ENCODE measurements at regions not wholly inside any gene's neighbourhood (a gene's known extent, or its start where the extent isn't known, plus 50 kb on each side); places are given as distances from the start of the nearest gene placed in this dataset.

GRCh38 chr18:39302481-39302880 lies 1736.9 kb upstream of the CELF4 start:
- no peaks in the 10 kb centered on the region for H3K36me3 ChIP-seq (ENCODE audit: control insufficient read depth in 4 of 4, insufficient read depth in 3 of 4, low read depth in 1 of 4, low read length in 3 of 4)
- no peak overlapping the region for H3K4me3 ChIP-seq (ENCODE audit: low read depth in 1 of 3, low read length in 3 of 3)
- no peaks in the 10 kb centered on the region for H3K4me1 ChIP-seq (ENCODE audit: control insufficient read depth in 4 of 4, insufficient read depth in 4 of 4, low read length in 3 of 4)
- no peak for TF ChIP-seq GABPA (IDR thresholded peaks at IDR 0.05 in 1 of 2, conservative IDR thresholded peaks at IDR 0.05 in 1 of 2)
- TF ChIP-seq REST (IDR thresholded peaks at IDR 0.05) = no peak
- TF ChIP-seq FOXA1 (IDR thresholded peaks at IDR 0.05) = no peak
- no peak for TF ChIP-seq RAD21 (IDR thresholded peaks at IDR 0.05)
- TF ChIP-seq EGR1 (IDR thresholded peaks at IDR 0.05; ENCODE audit: low read depth in 2 of 2) = no peak
- no peak for TF ChIP-seq JUND (IDR thresholded peaks at IDR 0.05)
- TF ChIP-seq HNF4G (IDR thresholded peaks at IDR 0.05) = no peak
- no peak for TF ChIP-seq NR2F2 (IDR thresholded peaks at IDR 0.05)
- TF ChIP-seq RXRA (IDR thresholded peaks at IDR 0.05) = no peak
- TF ChIP-seq, protein P1, sequence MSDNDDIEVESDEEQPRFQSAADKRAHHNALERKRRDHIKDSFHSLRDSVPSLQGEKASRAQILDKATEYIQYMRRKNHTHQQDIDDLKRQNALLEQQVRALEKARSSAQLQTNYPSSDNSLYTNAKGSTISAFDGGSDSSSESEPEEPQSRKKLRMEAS (IDR thresholded peaks at IDR 0.05) = no peak
- no peak for TF ChIP-seq YY1 (IDR thresholded peaks at IDR 0.05)
- TF ChIP-seq FOXA2 (IDR thresholded peaks at IDR 0.05) = no peak
- no peak for TF ChIP-seq HNF4A (conservative IDR thresholded peaks at IDR 0.05)
- no peaks in the 10 kb centered on the region for H3K27me3 ChIP-seq (ENCODE audit: control insufficient read depth in 4 of 4, insufficient read depth in 4 of 4, low read length in 3 of 4)
- H3K9me3 ChIP-seq (ENCODE audit: control insufficient read depth in 4 of 4, low read length in 3 of 4) = peaks cover 0 to 2% (median 2%) of the 10 kb centered on the region in 4 donors
- H3K27ac ChIP-seq (ENCODE audit: low read depth in 1 of 2, low read length in 2 of 2) = no peak overlapping the region
- DNase-seq (ENCODE audit: low spot score) = no peak
- no peak overlapping the region for H3K9ac ChIP-seq (ENCODE audit: low read depth in 1 of 2, low read length in 2 of 2)

- H3K4me3 ChIP-seq (ENCODE audit: low read depth in 1 of 3, low read length in 3 of 3) = no peak overlapping the region
- TF ChIP-seq HNF4A (conservative IDR thresholded peaks at IDR 0.05) (no peak), JUND (IDR thresholded peaks at IDR 0.05) (no peak), TAF1 (conservative IDR thresholded peaks at IDR 0.05) (no peak), YY1 (IDR thresholded peaks at IDR 0.05) (no peak), CTCF (IDR thresholded peaks at IDR 0.05; ENCODE audit: low read depth, low read length, missing input control) (no peak), FOXA1 (IDR thresholded peaks at IDR 0.05) (no peak), RAD21 (IDR thresholded peaks at IDR 0.05) (no peak), REST (IDR thresholded peaks at IDR 0.05) (no peak), SP1 (IDR thresholded peaks at IDR 0.05) (no peak), HNF4G (IDR thresholded peaks at IDR 0.05) (no peak), RXRA (IDR thresholded peaks at IDR 0.05) (no peak), FOXA2 (IDR thresholded peaks at IDR 0.05) (no peak), NR2F2 (IDR thresholded peaks at IDR 0.05) (no peak), EGR1 (IDR thresholded peaks at IDR 0.05; ENCODE audit: low read depth in 2 of 2) (no peak), GABPA (IDR thresholded peaks at IDR 0.05 in 1 of 2, conservative IDR thresholded peaks at IDR 0.05 in 1 of 2) (no peak)
- TF ChIP-seq, protein P2, sequence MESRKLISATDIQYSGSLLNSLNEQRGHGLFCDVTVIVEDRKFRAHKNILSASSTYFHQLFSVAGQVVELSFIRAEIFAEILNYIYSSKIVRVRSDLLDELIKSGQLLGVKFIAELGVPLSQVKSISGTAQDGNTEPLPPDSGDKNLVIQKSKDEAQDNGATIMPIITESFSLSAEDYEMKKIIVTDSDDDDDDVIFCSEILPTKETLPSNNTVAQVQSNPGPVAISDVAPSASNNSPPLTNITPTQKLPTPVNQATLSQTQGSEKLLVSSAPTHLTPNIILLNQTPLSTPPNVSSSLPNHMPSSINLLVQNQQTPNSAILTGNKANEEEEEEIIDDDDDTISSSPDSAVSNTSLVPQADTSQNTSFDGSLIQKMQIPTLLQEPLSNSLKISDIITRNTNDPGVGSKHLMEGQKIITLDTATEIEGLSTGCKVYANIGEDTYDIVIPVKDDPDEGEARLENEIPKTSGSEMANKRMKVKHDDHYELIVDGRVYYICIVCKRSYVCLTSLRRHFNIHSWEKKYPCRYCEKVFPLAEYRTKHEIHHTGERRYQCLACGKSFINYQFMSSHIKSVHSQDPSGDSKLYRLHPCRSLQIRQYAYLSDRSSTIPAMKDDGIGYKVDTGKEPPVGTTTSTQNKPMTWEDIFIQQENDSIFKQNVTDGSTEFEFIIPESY (IDR thresholded peaks at IDR 0.05) = no peak
- TF ChIP-seq, protein P1 (IDR thresholded peaks at IDR 0.05) = no peak
- TF ChIP-seq, protein P3, sequence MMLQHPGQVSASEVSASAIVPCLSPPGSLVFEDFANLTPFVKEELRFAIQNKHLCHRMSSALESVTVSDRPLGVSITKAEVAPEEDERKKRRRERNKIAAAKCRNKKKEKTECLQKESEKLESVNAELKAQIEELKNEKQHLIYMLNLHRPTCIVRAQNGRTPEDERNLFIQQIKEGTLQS (IDR thresholded peaks at IDR 0.05) = no peak
- WGBS = 76% methylated on average over 4 of the region's 4 CpGs
- no peaks in the 10 kb centered on the region for H3K36me3 ChIP-seq (ENCODE audit: control insufficient read depth in 4 of 4, insufficient read depth in 3 of 4, low read depth in 1 of 4, low read length in 3 of 4)
- H3K27ac ChIP-seq (ENCODE audit: low read depth in 1 of 2, low read length in 2 of 2) = no peak overlapping the region
- no peak for DNase-seq (ENCODE audit: low spot score)
- peaks cover 0 to 2% (median 2%) of the 10 kb centered on the region in 4 donors for H3K9me3 ChIP-seq (ENCODE audit: control insufficient read depth in 4 of 4, low read length in 3 of 4)
- H3K27me3 ChIP-seq (ENCODE audit: control insufficient read depth in 4 of 4, insufficient read depth in 4 of 4, low read length in 3 of 4) = no peaks in the 10 kb centered on the region
- no peak overlapping the region for H3K9ac ChIP-seq (ENCODE audit: low read depth in 1 of 2, low read length in 2 of 2)
- H3K4me1 ChIP-seq (ENCODE audit: control insufficient read depth in 4 of 4, insufficient read depth in 4 of 4, low read length in 3 of 4) = no peaks in the 10 kb centered on the region
Measured at GRCh38 chr18:39299152-39299551, 1733.6 kb upstream of the CELF4 start.

Data from liver (tissue), 8 donors.